HG02884 (cell line): ENCODE measurements at regions not wholly inside any gene's neighbourhood (a gene's known extent, or its start where the extent isn't known, plus 50 kb on each side); places are given as distances from the start of the nearest gene placed in this dataset.

Experiments
- ATAC-seq: cut with Tn5 transposase; IDR thresholded peaks from one replicate; pipeline ENCODE4 v1.9.1; 2021; ENCODE audit warnings: mild to moderate bottlenecking, moderate library complexity; ENCODE audit not compliant: unreplicated experiment

GRCh38 chr6:156166093-156166492, 611.1 kb upstream of the ARID1B start:
- no peak for ATAC-seq

- no peak for ATAC-seq
These were observed 612.3 kb upstream of the ARID1B start for GRCh38 chr6:156164701-156165452.

GRCh38 chr6:156163311-156163710, 613.9 kb upstream of the ARID1B start:
- ATAC-seq, result no peak

- ATAC-seq, result no peak
These were observed 615.7 kb upstream of the ARID1B start for GRCh38 chr6:156161471-156161870.

DNA sequence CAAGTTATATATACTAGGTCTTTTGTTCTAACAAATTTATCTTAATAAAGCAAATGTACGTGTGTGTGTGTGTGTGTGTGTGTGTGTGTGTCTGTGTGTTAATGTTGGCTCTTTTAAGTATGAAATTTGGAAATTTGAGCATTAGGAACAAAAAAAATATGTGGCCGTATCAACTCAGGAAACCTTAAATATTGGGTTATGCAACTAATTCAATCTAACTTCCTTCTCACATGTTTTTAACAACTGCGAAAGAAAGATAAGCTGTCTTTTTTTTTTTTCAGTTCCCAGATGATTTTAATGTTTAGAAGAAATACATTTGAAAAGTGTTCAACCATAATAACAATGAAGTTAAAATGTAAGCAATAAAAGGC, 616.4 kb upstream of the ARID1B start:
- ATAC-seq, result no peak

DNA sequence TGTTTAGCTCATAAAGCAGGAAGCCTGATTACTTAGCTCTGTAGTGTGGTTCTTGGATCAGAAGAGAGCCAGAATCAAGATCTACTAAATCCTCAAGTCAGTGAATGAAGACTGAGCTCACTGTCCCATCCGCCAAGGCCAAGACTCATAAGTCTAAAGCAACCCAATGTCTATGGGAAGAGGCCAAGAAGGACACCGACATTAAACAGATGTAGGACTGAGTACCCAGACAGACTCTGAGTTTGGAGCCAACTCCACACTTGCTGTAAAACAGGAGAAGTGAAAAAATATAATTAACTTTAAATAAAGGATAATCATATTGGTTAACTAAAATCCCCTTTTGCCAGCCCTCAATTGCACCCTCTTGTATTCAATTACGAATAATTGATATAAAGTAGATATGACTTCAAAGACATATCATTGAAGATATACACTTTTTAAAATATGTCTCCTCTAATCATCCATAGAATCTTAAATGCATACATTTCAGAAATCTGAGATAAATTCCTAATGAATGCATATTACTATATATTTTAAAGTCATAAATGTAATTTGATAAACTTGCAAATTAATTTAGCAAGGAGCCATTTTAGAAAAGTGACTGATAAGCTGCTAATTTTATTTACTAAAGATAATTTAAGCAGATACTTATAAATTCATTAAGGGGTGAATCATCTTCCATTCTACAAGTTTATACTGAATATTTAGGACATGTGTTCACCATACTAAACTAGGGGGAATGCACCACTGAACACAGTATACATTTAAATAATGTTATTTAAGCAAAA, 617.0 kb upstream of the ARID1B start:
- ATAC-seq, result no peak

GRCh38 chr6:156154896-156155295, 622.3 kb upstream of the ARID1B start:
- ATAC-seq, result no peak

GRCh38 chr6:156150391-156150790, 626.8 kb upstream of the ARID1B start:
- no peak for ATAC-seq

DNA sequence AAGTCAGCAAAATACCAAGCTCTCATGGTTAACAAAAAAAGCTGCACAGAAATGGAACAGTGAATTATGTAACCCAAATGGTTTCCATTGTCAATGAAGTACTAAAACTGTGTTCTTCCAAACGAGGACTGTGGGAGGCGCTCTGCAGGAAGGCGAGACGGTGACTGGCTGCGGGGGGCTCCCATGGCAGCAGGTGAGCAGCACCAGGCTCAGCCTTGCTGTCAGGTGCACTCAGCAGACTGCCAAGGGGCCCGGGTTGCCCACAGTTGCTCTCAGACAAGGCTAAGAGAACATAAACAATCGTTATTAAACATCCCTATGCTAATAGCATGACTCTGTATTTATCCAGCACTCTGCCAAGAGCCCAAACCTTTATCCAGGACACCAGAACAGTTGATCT, 630.3 kb upstream of the ARID1B start:
- ATAC-seq, result no peak

DNA sequence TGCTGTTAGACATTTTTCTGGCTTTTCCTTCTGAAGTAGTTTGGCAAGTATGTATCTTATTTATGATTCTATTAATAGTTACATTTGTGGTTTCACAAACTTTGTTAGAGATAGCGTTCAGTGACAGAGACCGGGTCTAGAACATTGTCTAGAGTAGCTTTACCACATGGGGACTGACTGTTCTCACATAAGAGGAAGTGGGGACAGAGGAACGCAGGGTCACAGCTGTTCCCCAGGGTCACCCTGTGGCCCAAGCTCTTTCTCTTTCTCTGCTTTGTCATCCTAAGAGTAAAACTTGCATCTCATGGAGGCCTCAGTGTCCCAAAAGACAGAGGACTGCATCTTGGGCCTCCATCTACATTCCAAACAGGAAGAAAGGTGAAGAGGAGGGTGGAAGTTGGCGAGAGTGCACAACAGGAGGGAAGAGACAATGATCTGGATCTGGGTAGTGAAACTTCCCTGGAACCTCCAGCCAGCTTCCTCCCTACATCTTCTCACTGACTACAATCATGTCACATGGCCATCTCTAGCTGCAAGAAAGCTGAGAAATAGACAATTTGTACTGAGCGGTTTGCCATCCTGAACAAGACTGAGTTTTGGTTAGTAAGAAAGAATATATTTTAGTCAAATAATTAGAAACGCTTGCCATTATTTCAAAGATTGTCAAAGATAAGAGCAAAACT, 645.8 kb upstream of the ARID1B start:
- ATAC-seq, result no peak

- no peak for ATAC-seq
These were observed 650.6 kb upstream of the ARID1B start for GRCh38 chr6:156126535-156126934.

DNA sequence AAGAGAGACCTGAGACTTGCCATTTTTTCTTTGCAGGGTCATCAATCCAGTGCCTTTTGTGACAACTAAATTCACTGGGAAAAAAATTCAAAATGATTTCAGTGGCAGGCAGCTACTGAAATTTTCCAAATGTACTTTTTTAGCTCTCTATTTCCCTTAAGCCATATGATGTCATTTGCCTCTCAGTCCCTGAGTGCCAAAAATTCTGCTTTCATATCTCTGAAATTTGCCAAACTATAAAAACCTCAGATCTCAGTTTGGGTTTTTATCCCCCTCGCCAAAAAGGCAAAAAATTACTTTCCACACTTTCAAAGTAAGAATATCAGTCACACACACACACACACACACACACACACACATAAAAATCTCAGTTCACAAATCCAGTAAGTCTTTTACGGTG, 651.3 kb upstream of the ARID1B start:
- ATAC-seq, result no peak

- ATAC-seq, result no peak
These were observed 653.4 kb upstream of the ARID1B start for GRCh38 chr6:156123731-156124130.

GRCh38 chr6:156121973-156122372, 655.2 kb upstream of the ARID1B start:
- no peak for ATAC-seq

DNA sequence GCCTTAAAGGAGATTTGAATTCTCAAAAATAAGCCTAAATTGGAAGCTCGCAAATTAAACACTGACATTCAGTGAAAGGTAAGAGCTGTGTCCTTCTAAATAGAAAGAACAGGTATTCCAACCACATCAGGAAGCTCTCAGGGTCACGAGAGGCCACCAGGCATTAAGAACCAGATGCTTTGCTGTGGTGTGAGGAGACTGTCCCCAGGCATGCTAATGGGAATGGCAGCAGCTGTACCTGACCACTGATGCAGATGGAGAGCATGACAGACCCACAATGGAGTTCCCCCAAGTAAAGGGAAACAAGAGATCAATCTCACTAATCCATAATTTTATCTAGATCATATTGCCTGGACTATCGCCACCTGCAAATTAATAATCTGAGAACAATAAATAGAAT, 658.9 kb upstream of the NOX3 start:
- no peak for ATAC-seq

DNA sequence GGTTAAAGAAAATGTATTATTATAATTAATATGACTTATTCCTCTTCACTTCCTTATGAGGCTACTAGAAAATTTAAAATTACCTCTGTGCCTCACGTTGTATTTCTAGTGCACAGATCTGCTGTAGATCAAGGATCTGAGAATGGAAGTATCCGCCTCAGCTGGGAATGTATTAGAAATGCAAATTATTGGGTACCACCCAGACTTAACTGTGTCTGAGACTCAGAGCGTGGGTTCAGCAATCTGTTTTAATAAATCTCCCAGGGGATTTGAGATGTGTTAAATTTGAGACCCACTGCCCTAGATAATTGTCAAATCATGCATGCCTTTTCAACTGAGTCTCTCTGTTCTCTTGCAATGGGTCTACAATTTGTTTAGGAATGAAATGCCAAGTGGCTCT, 658.0 kb upstream of the NOX3 start:
- no peak for ATAC-seq

- no peak for ATAC-seq
These were observed 656.3 kb upstream of the NOX3 start for GRCh38 chr6:156111913-156112312.

DNA sequence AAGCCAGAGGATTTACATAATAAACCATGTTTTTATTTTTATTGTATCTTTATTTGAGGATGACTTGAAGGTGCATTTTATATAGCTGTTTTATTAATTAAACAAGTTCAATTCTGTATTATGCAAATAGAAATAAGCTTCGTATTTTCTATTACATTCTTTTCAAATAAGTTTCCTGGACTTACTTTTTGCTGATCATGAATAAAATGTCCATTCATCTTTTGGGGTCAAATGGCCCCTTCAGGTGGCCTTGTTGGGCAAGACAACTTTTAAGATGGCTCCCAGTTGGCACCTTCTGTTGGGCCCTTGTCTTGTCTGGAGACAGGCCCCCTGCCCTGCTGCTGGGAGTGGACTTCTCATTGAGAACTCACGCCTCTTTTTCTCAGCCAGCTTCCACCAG, 654.6 kb upstream of the NOX3 start:
- no peak for ATAC-seq

GRCh38 chr6:156109713-156110112, 654.1 kb upstream of the NOX3 start:
- no peak for ATAC-seq

DNA sequence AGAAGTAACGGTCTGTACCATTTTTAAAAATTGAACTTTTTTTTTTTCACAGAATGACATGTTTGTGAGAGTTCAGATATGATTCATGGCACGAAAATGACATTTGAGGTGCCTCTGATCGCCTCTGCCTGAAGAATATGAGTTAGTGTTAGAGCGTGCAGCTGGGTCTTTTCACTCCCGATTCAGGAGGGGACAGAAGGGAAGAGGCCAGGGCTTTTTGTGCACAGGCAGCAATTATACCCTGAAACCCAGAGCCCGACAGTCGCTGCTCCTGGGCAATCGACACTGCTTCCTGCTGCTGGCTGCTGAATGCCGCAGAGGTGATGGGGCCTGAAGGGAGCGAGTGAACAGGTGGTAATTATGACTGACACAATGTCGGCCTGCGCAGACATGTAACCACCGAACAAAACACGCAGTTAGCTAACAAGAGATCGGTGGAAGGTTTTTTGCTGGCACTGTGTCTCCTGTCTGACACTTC, 652.0 kb upstream of the NOX3 start:
- no peak for ATAC-seq

GRCh38 chr6:156102129-156102528, 646.5 kb upstream of the NOX3 start:
- ATAC-seq, result no peak

DNA sequence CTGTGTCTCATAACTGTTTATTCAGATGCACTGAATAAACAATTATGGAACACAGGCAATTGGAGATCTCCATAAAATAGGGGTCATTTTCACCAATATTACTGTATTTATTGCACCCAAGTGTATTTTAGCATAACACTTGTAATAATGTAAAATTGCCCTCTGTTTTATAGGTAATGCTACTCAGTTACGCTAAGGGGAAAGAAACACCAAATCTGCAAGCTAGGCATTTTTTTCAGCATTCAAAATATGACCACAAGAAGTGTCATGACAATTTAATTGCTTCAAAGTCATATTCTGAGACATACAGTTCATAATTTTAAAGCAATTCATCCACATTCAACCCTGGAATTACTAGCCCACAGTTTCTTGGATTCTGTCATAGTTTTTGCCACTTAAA, 643.2 kb upstream of the NOX3 start:
- ATAC-seq, result no peak
